OCI-LY3 (cell line): ENCODE measurements at regions not wholly inside any gene's neighbourhood (a gene's known extent, or its start where the extent isn't known, plus 50 kb on each side); places are given as distances from the start of the nearest gene placed in this dataset.

ENCODE experiments used
- EZH2phosphoT487 ChIP-seq: fragments of 200-600 bp; shearing (Covaris generic); IDR thresholded peaks from 2 replicates; pipeline ENCODE4 v1.6.1; 2018; ENCODE audit warnings: antibody characterized with exemption, mixed run types, low read depth
- TF ChIP-seq, protein P1 (sequence below): fragments of 200-600, 300-600 bp; sonication (generic); IDR thresholded peaks from 2 replicates; pipeline ENCODE4 v1.5.1; 2014; ENCODE audit warnings: antibody characterized with exemption, low read length, low read depth

DNA sequence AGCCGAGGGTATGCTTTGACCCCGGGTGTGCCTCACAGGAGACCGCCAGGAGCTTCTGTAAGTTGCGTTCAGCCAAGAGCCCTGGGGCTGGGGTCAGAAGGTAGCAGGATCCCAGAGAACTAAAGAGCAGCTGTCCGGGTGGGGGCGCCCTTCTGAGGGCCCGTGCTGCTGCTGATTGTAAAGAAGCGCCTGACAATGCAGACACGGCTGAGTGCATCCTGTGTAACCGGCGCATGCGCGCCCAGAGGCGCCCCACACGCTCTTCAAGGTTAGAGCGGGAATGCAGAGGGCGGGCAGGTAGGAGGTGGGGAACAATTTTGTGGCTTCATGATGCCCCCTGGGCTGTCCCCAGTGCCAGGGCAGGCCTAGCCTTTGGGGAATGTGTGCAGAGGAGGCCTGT, 210.2 kb upstream of the CTBP2 start:
- TF ChIP-seq, protein P1, sequence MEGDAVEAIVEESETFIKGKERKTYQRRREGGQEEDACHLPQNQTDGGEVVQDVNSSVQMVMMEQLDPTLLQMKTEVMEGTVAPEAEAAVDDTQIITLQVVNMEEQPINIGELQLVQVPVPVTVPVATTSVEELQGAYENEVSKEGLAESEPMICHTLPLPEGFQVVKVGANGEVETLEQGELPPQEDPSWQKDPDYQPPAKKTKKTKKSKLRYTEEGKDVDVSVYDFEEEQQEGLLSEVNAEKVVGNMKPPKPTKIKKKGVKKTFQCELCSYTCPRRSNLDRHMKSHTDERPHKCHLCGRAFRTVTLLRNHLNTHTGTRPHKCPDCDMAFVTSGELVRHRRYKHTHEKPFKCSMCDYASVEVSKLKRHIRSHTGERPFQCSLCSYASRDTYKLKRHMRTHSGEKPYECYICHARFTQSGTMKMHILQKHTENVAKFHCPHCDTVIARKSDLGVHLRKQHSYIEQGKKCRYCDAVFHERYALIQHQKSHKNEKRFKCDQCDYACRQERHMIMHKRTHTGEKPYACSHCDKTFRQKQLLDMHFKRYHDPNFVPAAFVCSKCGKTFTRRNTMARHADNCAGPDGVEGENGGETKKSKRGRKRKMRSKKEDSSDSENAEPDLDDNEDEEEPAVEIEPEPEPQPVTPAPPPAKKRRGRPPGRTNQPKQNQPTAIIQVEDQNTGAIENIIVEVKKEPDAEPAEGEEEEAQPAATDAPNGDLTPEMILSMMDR, result no peak
- no peak for TF ChIP-seq EZH2phosphoT487
